Activated gamma-delta T cell treated with anti-CD3 and anti-CD28 coated beads, Interleukin-2, amount 50 U/mL, for 16 hours (primary cell): ENCODE measurements at regions not wholly inside any gene's neighbourhood (a gene's known extent, or its start where the extent isn't known, plus 50 kb on each side); places are given as distances from the start of the nearest gene placed in this dataset.
"Not testable (repeated sequence)": the region's sequence is repeated elsewhere in the genome, so short reads cannot be mapped to it uniquely, and the experiment has no call there.

ENCODE experiments used
- DNase-seq: peaks from one replicate; pipeline ENCODE4 v3.0.0-alpha.2; 2020; ENCODE audit warnings: low read depth

- DNase-seq: no peak
These were observed 211.7 kb downstream of the LIG4 start for GRCh38 chr13:108003626-108004025.

GRCh38 chr13:108000998-108001397, 214.3 kb downstream of the LIG4 start:
- DNase-seq: no peak

GRCh38 chr13:107999751-108000150, 215.6 kb downstream of the LIG4 start:
- DNase-seq: no peak

- DNase-seq: no peak
These were observed 221.2 kb downstream of the LIG4 start for GRCh38 chr13:107994137-107994536.

GRCh38 chr13:107993239-107993949, 221.9 kb downstream of the LIG4 start:
- no peak for DNase-seq

- DNase-seq: no peak
These were observed 222.8 kb downstream of the LIG4 start for GRCh38 chr13:107992542-107992941.

- no peak for DNase-seq
These were observed 238.2 kb downstream of the LIG4 start for GRCh38 chr13:107977071-107977574.

GRCh38 chr13:107976628-107977027, 238.7 kb downstream of the LIG4 start:
- DNase-seq: no peak

GRCh38 chr13:107974409-107974808, 240.9 kb downstream of the LIG4 start:
- DNase-seq: no peak

- no peak for DNase-seq
These were observed 245.8 kb downstream of the LIG4 start for GRCh38 chr13:107969546-107969945.

GRCh38 chr13:107968470-107968869, 246.9 kb downstream of the LIG4 start:
- DNase-seq: no peak

- no peak for DNase-seq
These were observed 250.9 kb downstream of the LIG4 start for GRCh38 chr13:107964395-107964794.

GRCh38 chr13:107961849-107962608, 253.3 kb downstream of the LIG4 start:
- no peak for DNase-seq

GRCh38 chr13:107960301-107960700, 255.0 kb downstream of the LIG4 start:
- no peak for DNase-seq

- no peak for DNase-seq
These were observed 258.4 kb downstream of the LIG4 start for GRCh38 chr13:107956889-107957288.

GRCh38 chr13:107942030-107942617, 273.2 kb downstream of the LIG4 start:
- no peak for DNase-seq

GRCh38 chr13:107941345-107942029, 273.8 kb downstream of the LIG4 start:
- no peak for DNase-seq

- no peak for DNase-seq
These were observed 277.5 kb downstream of the LIG4 start for GRCh38 chr13:107937848-107938247.

- no peak for DNase-seq
These were observed 284.3 kb downstream of the LIG4 start for GRCh38 chr13:107931056-107931455.

GRCh38 chr13:107928762-107929161, 286.6 kb downstream of the LIG4 start:
- DNase-seq: no peak

- no peak for DNase-seq
These were observed 287.8 kb downstream of the LIG4 start for GRCh38 chr13:107927557-107927956.

- DNase-seq: not testable (repeated sequence)
These were observed 288.8 kb downstream of the LIG4 start for GRCh38 chr13:107926515-107926914.
